ENCODE measurements at regions not wholly inside any gene's neighbourhood (a gene's known extent, or its start where the extent isn't known, plus 50 kb on each side); places are given as distances from the start of the nearest gene placed in this dataset.

GRCh38 chr7:155192961-155193640, 104.6 kb upstream of the INSIG1 start:
- H3K4me3 ChIP-seq (ENCODE audit: low read depth, low read length) = no peak overlapping the region
- no peak for TF ChIP-seq CTCF (IDR thresholded peaks at IDR 0.05; ENCODE audit: borderline replicate concordance, insufficient read depth, low read depth, low read length)

- TF ChIP-seq CTCF (IDR thresholded peaks at IDR 0.05; ENCODE audit: borderline replicate concordance, insufficient read depth, low read depth, low read length) = no peak
Observed at GRCh38 chr7:155193716-155194115, 104.0 kb upstream of the INSIG1 start.

GRCh38 chr7:155194382-155195140, 103.1 kb upstream of the INSIG1 start:
- no peak for TF ChIP-seq CTCF (IDR thresholded peaks at IDR 0.05; ENCODE audit: borderline replicate concordance, insufficient read depth, low read depth, low read length)

More at GRCh38 chr7:155193716-155194115, 104.0 kb upstream of the INSIG1 start:
- no peak overlapping the region for H3K4me3 ChIP-seq (ENCODE audit: low read depth, low read length)

GRCh38 chr7:155195939-155196523, 101.6 kb upstream of the INSIG1 start:
- H3K4me3 ChIP-seq (ENCODE audit: low read depth, low read length) = no peak overlapping the region

More at GRCh38 chr7:155194382-155195140, 103.1 kb upstream of the INSIG1 start:
- H3K4me3 ChIP-seq (ENCODE audit: low read depth, low read length) = no peak overlapping the region

GRCh38 chr7:155198196-155198892, 99.3 kb upstream of the INSIG1 start:
- no peak for TF ChIP-seq CTCF (IDR thresholded peaks at IDR 0.05; ENCODE audit: borderline replicate concordance, insufficient read depth, low read depth, low read length)
- H3K4me3 ChIP-seq (ENCODE audit: low read depth, low read length) = no peak overlapping the region

More at GRCh38 chr7:155195939-155196523, 101.6 kb upstream of the INSIG1 start:
- no peak for TF ChIP-seq CTCF (IDR thresholded peaks at IDR 0.05; ENCODE audit: borderline replicate concordance, insufficient read depth, low read depth, low read length)

- TF ChIP-seq CTCF (IDR thresholded peaks at IDR 0.05; ENCODE audit: borderline replicate concordance, insufficient read depth, low read depth, low read length) = no peak
Observed at GRCh38 chr7:155198901-155199845, 98.5 kb upstream of the INSIG1 start.

More at GRCh38 chr7:155198901-155199845, 98.5 kb upstream of the INSIG1 start:
- H3K4me3 ChIP-seq (ENCODE audit: low read depth, low read length) = no peak overlapping the region
